ENCODE measurements at regions not wholly inside any gene's neighbourhood (a gene's known extent, or its start where the extent isn't known, plus 50 kb on each side); places are given as distances from the start of the nearest gene placed in this dataset.
"Not testable (repeated sequence)": the region's sequence is repeated elsewhere in the genome, so short reads cannot be mapped to it uniquely, and the experiment has no call there.

- DNase-seq (ENCODE audit: low read depth in 2 of 2) = no peak
Measured at GRCh38 chr15:96582473-96582872, 252.0 kb downstream of the NR2F2 start.

GRCh38 chr15:96583671-96584070 lies 253.2 kb downstream of the NR2F2 start:
- DNase-seq (ENCODE audit: low read depth in 2 of 2) = no peak

- no peak for DNase-seq (ENCODE audit: low read depth in 2 of 2)
Measured at GRCh38 chr15:96585484-96586386, 255.2 kb downstream of the NR2F2 start.

- DNase-seq (ENCODE audit: low read depth in 2 of 2) = no peak
Measured at GRCh38 chr15:96586901-96587300, 256.4 kb downstream of the NR2F2 start.

GRCh38 chr15:96589864-96590263 lies 259.4 kb downstream of the NR2F2 start:
- DNase-seq (ENCODE audit: low read depth in 2 of 2) = no peak

GRCh38 chr15:96593735-96594134 lies 263.2 kb downstream of the NR2F2 start:
- no peak for DNase-seq (ENCODE audit: low read depth in 2 of 2)

- no peak for DNase-seq (ENCODE audit: low read depth in 2 of 2)
Measured at GRCh38 chr15:96595951-96596350, 265.5 kb downstream of the NR2F2 start.

GRCh38 chr15:96598514-96598913 lies 268.0 kb downstream of the NR2F2 start:
- DNase-seq (ENCODE audit: low read depth in 2 of 2) = no peak

GRCh38 chr15:96599268-96599667 lies 268.8 kb downstream of the NR2F2 start:
- DNase-seq (ENCODE audit: low read depth in 2 of 2) = no peak

- no peak for DNase-seq (ENCODE audit: low read depth in 2 of 2)
Measured at GRCh38 chr15:96600350-96600749, 269.9 kb downstream of the NR2F2 start.

GRCh38 chr15:96606617-96607016 lies 276.1 kb downstream of the NR2F2 start:
- DNase-seq (ENCODE audit: low read depth in 2 of 2) = no peak

- DNase-seq (ENCODE audit: low read depth in 2 of 2) = no peak
Measured at GRCh38 chr15:96610757-96611156, 280.3 kb downstream of the NR2F2 start.

- no peak for DNase-seq (ENCODE audit: low read depth in 2 of 2)
Measured at GRCh38 chr15:96612917-96613316, 282.4 kb downstream of the NR2F2 start.

GRCh38 chr15:96619174-96619573 lies 288.7 kb downstream of the NR2F2 start:
- no peak for DNase-seq (ENCODE audit: low read depth in 2 of 2)

GRCh38 chr15:96622714-96623113 lies 292.2 kb downstream of the NR2F2 start:
- no peak for DNase-seq (ENCODE audit: low read depth in 2 of 2)

- no peak for DNase-seq (ENCODE audit: low read depth in 2 of 2)
Measured at GRCh38 chr15:96625256-96625655, 294.8 kb downstream of the NR2F2 start.

GRCh38 chr15:96627031-96627568 lies 296.6 kb downstream of the NR2F2 start:
- no peak for DNase-seq (ENCODE audit: low read depth in 2 of 2)

- no peak for DNase-seq (ENCODE audit: low read depth in 2 of 2)
Measured at GRCh38 chr15:96629511-96629910, 299.0 kb downstream of the NR2F2 start.

GRCh38 chr15:96638793-96639192 lies 308.3 kb downstream of the NR2F2 start:
- no peak for DNase-seq (ENCODE audit: low read depth in 2 of 2)

GRCh38 chr15:96645796-96646195 lies 315.3 kb downstream of the NR2F2 start:
- DNase-seq (ENCODE audit: low read depth in 2 of 2) = no peak

GRCh38 chr15:96648866-96649265 lies 318.4 kb downstream of the NR2F2 start:
- no peak for DNase-seq (ENCODE audit: low read depth in 2 of 2)

GRCh38 chr15:96657096-96657495 lies 326.6 kb downstream of the NR2F2 start:
- no peak for DNase-seq (ENCODE audit: low read depth in 2 of 2)

GRCh38 chr15:96666979-96667378 lies 336.5 kb downstream of the NR2F2 start:
- DNase-seq (ENCODE audit: low read depth in 2 of 2) = not testable (repeated sequence)
